Right atrium auricular region (tissue), 2 donors: ENCODE measurements at regions not wholly inside any gene's neighbourhood (a gene's known extent, or its start where the extent isn't known, plus 50 kb on each side); places are given as distances from the start of the nearest gene placed in this dataset.

Experiments used
- DNase-seq: peaks from one replicate; pipeline ENCODE4 v3.0.0-alpha.2; 2019; ENCODE audit warnings: low spot score
- H3K27ac ChIP-seq, 2 donors: fragments of 200-600 bp; sonication (generic); 1 replicate in 1 of 2; 2 replicates in 1 of 2; pipeline ENCODE4 v1.5.1; 2016 to 2019
- H3K27me3 ChIP-seq, 2 donors: fragments of 200-600 bp; sonication (generic); one replicate each; pipeline versions ENCODE4 v1.5.1 to v1.6.0; 2017 to 2019
- H3K36me3 ChIP-seq: fragments of 200-600 bp; sonication (generic); one replicate; pipeline ENCODE4 v1.5.1; 2016
- H3K4me1 ChIP-seq, 2 donors: fragments of 200-600 bp; sonication (generic); one replicate each; pipeline versions ENCODE4 v1.5.1 to v1.6.0; 2017 to 2019
- H3K4me3 ChIP-seq, 2 donors: fragments of 200-600 bp; sonication (generic); 1 replicate in 1 of 2; 2 replicates in 1 of 2; pipeline ENCODE4 v1.5.1; 2017 to 2019; ENCODE audit warnings: mild to moderate bottlenecking in 1 of 2, moderate library complexity in 1 of 2
- H3K9me3 ChIP-seq, 2 donors: fragments of 200-600 bp; sonication (generic); one replicate each; pipeline ENCODE4 v1.5.1; 2019
- TF ChIP-seq, protein P1 (sequence below), 2 donors: fragments of 200-600 bp; sonication (generic); IDR thresholded peaks; one replicate each; pipeline ENCODE4 v1.5.1; 2019; ENCODE audit warnings: antibody characterized with exemption in 2 of 2

DNA sequence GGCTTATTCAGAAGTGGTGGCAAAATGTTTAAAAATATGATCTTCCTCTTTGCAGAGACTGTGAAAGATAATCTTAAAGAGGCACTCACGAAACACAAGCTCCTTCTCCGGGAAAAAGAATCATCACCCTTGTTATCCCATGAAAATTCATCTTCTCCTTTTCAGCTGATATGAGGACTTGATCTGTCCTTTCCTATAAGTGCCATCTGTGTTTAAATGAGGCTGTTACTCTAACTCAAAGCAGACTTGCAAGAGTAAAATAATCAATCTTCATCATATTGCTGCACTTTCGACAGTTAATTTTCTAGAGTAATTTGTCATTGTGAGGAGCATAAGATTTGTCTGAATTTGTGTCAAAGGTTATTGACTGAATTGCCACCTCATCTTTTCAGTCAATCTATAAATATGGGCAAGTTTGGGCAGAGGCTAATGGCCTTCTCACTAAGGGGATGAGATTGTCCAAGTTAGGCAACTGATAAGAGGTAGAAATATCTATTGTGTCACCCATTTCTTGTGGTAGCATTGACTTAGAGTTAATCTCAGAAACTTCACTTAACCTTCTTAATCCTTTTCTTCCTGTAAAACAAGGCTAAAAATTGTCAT is 452.9 kb downstream of the GRXCR1 start:
- H3K27me3 ChIP-seq, result no peaks in the 10 kb centered on the region
- no peak for DNase-seq
- H3K36me3 ChIP-seq, result no peaks in the 10 kb centered on the region
- H3K4me3 ChIP-seq, result no peak overlapping the region
- TF ChIP-seq, protein P1, sequence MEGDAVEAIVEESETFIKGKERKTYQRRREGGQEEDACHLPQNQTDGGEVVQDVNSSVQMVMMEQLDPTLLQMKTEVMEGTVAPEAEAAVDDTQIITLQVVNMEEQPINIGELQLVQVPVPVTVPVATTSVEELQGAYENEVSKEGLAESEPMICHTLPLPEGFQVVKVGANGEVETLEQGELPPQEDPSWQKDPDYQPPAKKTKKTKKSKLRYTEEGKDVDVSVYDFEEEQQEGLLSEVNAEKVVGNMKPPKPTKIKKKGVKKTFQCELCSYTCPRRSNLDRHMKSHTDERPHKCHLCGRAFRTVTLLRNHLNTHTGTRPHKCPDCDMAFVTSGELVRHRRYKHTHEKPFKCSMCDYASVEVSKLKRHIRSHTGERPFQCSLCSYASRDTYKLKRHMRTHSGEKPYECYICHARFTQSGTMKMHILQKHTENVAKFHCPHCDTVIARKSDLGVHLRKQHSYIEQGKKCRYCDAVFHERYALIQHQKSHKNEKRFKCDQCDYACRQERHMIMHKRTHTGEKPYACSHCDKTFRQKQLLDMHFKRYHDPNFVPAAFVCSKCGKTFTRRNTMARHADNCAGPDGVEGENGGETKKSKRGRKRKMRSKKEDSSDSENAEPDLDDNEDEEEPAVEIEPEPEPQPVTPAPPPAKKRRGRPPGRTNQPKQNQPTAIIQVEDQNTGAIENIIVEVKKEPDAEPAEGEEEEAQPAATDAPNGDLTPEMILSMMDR (IDR thresholded peaks at IDR 0.05), result no peak
- H3K4me1 ChIP-seq, result no peaks in the 10 kb centered on the region
- H3K27ac ChIP-seq, result no peak overlapping the region
- no peaks in the 10 kb centered on the region for H3K9me3 ChIP-seq

DNA sequence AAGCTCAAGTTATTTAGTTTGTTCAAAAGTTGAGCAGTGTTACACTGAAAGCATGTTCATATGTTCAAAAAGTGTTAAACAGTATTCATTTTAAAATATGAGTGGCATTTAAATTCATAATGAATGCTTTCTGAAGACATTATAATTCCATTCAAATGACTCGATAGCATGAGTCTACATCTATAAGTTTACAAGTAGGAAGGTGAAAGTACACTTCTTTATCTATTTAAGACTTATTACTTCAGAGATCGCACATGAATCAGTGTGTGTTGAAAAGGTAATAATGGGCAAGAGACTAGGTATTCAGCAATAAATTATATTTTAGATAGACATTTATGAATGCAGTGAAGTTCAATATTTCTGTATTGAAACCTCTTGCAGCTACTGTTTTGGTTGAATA is 456.1 kb downstream of the GRXCR1 start:
- no peaks in the 10 kb centered on the region for H3K9me3 ChIP-seq
- TF ChIP-seq, protein P1 (IDR thresholded peaks at IDR 0.05), result no peak
- H3K4me1 ChIP-seq, result no peaks in the 10 kb centered on the region
- no peaks in the 10 kb centered on the region for H3K36me3 ChIP-seq
- DNase-seq, result no peak
- H3K27me3 ChIP-seq, result no peaks in the 10 kb centered on the region
- H3K4me3 ChIP-seq, result no peak overlapping the region
- H3K27ac ChIP-seq, result no peak overlapping the region

- Histone ChIP-seq H3K4me1 (no peaks in the 10 kb centered on the region), H3K27ac (no peak overlapping the region), H3K36me3 (no peaks in the 10 kb centered on the region), H3K9me3 (no peaks in the 10 kb centered on the region), H3K4me3 (no peak overlapping the region), H3K27me3 (no peaks in the 10 kb centered on the region)
- no peak for DNase-seq
- TF ChIP-seq, protein P1 (IDR thresholded peaks at IDR 0.05), result no peak
Observed at GRCh38 chr4:43351970-43352806, 459.7 kb downstream of the GRXCR1 start.

- no peak for DNase-seq
- H3K4me3 ChIP-seq, result no peak overlapping the region
- no peaks in the 10 kb centered on the region for H3K36me3 ChIP-seq
- H3K4me1 ChIP-seq, result no peaks in the 10 kb centered on the region
- TF ChIP-seq, protein P1 (IDR thresholded peaks at IDR 0.05), result no peak
- H3K9me3 ChIP-seq, result no peaks in the 10 kb centered on the region
- no peak overlapping the region for H3K27ac ChIP-seq
- H3K27me3 ChIP-seq, result no peaks in the 10 kb centered on the region
Observed at GRCh38 chr4:43352859-43353258, 460.3 kb downstream of the GRXCR1 start.

GRCh38 chr4:43353552-43353951 is 461.0 kb downstream of the GRXCR1 start:
- no peaks in the 10 kb centered on the region for H3K9me3 ChIP-seq
- no peaks in the 10 kb centered on the region for H3K27me3 ChIP-seq
- H3K4me3 ChIP-seq, result no peak overlapping the region
- H3K36me3 ChIP-seq, result no peaks in the 10 kb centered on the region
- TF ChIP-seq, protein P1 (IDR thresholded peaks at IDR 0.05), result no peak
- no peaks in the 10 kb centered on the region for H3K4me1 ChIP-seq
- no peak for DNase-seq
- H3K27ac ChIP-seq, result no peak overlapping the region
